ENCODE measurements at regions not wholly inside any gene's neighbourhood (a gene's known extent, or its start where the extent isn't known, plus 50 kb on each side); places are given as distances from the start of the nearest gene placed in this dataset.

DNA sequence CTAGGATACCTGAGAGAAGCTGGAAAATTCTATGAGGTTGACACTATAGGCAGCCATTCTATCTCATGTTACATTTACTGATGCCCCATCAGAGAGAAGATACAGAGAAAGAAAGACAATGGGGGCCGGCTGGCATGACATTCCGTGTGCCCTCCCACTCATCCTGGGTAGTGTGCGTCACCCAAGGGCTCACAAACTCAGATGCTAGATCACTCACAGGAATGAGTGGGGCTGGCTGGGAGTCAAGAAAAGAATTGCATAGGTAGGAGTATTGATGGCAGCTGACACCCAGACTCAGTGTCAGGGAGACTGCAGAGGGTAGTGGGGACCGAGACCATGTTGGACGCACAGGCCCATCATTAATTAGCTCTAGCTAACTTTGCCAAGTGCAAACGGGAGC is 1113.5 kb upstream of the AUTS2 start:
- in situ Hi-C loops (cut with HindIII; ENCODE audit: low pct_unique_long_range_greater_than_20kb, low sequenced_read_pairs): no loop called here
- no peak for TF ChIP-seq JUND (IDR thresholded peaks at IDR 0.05; ENCODE audit: low read depth)
- no peak for DNase-seq (ENCODE audit: low read depth in 1 of 2, low spot score in 1 of 2)

DNA sequence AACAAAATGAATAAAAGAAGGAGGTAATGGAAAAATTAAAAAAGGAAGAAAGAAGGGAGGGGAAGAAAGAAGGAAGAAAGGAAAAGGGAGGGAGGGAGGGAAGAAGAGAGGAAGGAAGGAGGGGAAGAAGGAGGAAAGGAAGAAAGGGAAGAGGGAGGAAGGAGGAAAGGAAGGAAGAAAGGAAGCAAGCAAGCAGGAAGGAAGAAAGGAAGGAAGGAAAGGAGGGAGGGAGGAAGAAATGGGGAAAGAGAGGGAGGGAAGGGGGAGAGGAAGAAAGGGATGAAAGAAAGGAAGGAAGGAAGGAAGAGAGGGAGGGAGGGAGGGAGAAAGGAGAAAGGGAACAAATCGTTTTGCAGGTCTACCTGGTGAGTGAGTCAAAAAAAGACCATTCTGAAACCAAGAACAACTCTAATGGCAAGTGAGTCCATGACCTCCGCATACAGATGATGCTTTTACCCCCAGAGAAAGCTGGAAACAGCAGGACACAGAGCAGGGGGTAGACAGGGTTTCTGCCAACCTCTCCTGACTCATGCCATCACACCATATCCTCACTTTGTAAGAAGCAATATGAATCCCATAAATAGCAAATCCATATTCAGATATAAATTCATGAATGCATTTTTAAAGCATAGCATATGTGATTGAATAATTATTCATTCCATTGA is 1112.9 kb upstream of the AUTS2 start:
- in situ Hi-C loops (cut with HindIII; ENCODE audit: low pct_unique_long_range_greater_than_20kb, low sequenced_read_pairs): no loop called here
- no peak for TF ChIP-seq JUND (IDR thresholded peaks at IDR 0.05; ENCODE audit: low read depth)
- no peak for DNase-seq (ENCODE audit: low read depth in 1 of 2, low spot score in 1 of 2)

DNA sequence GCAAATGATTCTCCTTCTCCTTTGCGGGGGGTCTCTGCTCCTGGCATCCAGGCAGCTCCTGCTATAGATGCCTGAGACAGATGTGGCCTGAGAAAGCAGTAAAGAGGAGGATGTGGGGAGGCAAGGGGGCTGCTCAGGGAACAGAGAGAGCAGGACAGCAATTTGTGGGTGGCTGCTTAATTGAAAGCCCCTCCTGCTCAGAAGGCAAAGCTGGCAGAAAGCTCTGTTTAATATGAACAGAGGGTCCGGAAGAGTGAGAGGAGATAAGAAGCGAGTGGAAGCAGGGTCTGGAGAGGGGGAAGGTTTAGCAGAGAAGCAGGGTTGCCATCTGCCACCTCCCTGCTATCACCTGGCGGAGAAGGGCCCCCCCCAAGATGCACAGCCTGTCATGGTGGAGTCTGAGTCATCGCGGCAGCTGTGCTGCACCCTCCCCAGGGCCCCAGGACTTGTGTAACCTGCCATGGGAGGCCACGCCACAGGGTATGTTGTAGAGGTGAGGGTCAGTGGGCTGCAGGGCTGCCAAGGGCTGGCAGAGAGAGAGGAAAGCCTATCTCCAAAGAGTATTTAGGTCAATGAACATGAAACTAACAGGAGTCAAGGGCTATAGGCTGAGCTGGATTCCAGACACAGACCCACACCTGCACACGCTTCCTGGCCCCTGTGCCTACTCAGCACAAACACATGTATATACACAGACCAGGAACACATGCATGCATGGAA is 1109.8 kb upstream of the AUTS2 start:
- no peak for DNase-seq (ENCODE audit: low read depth in 1 of 2, low spot score in 1 of 2)
- no peak for TF ChIP-seq JUND (IDR thresholded peaks at IDR 0.05; ENCODE audit: low read depth)
- in situ Hi-C loops (cut with HindIII; ENCODE audit: low pct_unique_long_range_greater_than_20kb, low sequenced_read_pairs): no loop called here

DNA sequence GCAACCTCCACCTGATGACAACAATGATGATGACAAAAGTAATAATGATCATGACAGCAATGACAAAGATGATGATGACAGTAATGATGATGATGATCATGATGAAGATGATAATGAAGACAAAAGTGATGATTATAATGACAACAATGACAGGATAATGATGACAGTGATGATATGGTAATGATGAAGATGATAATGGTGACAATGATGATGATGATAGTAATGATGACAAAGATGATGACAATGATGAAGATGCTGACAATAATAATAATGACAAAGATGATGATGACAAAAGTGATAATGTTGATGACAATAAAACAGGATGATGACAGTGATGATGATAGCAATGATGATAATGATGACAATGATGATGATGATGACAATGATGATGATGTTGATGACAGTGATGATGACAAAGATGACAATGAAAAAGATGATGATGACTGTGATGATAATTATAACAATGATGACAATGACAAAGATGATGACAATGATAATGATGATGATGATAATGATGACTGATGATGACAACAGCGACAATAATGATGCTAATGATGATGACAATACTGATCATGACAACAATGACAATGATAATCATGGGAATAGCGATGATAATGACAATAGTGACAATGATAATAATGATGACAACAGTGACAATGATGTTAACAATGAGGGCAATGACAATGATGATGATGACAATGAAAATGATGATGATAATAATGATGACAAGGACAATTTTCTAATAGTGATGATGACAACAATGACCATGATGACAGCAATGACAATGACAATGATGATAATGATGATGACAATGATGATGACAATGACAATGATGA is 1106.5 kb upstream of the AUTS2 start:
- DNase-seq (ENCODE audit: low read depth in 1 of 2, low spot score in 1 of 2): no peak
- in situ Hi-C loops (cut with HindIII; ENCODE audit: low pct_unique_long_range_greater_than_20kb, low sequenced_read_pairs): no loop called here
- TF ChIP-seq JUND (IDR thresholded peaks at IDR 0.05; ENCODE audit: low read depth): no peak

DNA sequence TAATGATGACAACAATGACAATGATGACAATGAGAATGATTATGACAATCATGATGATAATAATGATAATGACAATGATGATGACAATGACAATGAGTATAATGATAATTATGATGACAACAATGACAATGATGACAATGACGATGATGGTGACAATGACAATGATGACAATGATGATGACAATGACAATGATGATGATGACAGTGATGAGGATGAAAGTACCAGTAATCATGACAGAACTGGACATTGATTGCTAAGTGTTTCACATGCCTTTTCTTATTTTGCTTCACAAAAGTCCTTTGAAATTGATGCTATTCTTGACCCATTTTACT is 1106.0 kb upstream of the AUTS2 start:
- TF ChIP-seq JUND (IDR thresholded peaks at IDR 0.05; ENCODE audit: low read depth): no peak
- in situ Hi-C loops (cut with HindIII; ENCODE audit: low pct_unique_long_range_greater_than_20kb, low sequenced_read_pairs): no loop called here
- DNase-seq (ENCODE audit: low read depth in 1 of 2, low spot score in 1 of 2): no peak

DNA sequence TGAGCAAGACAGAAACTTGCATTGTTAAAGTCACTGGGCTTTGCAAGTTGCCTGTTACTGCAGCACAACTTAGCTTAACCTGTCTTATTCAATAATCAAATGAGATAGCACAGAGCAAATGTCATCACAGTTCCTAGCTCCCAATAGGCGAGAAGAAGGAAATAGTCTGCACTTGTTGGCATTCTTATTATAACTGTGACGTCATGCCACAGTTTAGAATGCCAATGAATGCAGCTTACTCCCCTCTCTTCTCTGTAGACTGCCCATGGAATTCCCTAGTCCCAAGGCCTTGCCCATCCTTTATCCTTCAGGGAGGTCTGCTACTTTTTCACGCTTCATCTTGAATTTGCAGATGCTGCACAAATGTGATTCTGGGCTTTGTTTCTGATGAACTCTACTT is 1094.9 kb upstream of the AUTS2 start:
- in situ Hi-C loops (cut with HindIII; ENCODE audit: low pct_unique_long_range_greater_than_20kb, low sequenced_read_pairs): no loop called here
- no peak for TF ChIP-seq JUND (IDR thresholded peaks at IDR 0.05; ENCODE audit: low read depth)
- no peak for DNase-seq (ENCODE audit: low read depth in 1 of 2, low spot score in 1 of 2)

DNA sequence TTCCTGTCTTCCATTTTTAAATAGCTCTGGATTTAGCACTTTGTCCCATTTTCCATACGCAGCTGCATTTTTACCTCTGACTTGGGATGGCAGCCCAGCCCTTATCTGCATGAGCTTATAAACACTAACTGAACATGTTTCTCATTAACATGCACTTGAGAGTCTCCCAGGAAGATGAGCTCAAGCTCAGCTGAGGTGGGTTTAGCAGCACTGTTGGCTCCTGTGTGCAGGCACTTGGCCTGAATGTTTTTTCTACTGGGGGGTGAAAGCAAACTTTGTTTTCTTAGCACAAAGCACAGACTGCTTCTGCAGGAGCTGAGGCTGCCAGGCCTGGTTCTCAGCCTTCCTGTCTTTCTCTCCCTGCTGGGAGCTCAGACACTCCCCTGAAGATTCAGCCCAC is 1093.6 kb upstream of the AUTS2 start:
- DNase-seq (ENCODE audit: low read depth in 1 of 2, low spot score in 1 of 2): no peak
- in situ Hi-C loops (cut with HindIII; ENCODE audit: low pct_unique_long_range_greater_than_20kb, low sequenced_read_pairs): no loop called here
- no peak for TF ChIP-seq JUND (IDR thresholded peaks at IDR 0.05; ENCODE audit: low read depth)

DNA sequence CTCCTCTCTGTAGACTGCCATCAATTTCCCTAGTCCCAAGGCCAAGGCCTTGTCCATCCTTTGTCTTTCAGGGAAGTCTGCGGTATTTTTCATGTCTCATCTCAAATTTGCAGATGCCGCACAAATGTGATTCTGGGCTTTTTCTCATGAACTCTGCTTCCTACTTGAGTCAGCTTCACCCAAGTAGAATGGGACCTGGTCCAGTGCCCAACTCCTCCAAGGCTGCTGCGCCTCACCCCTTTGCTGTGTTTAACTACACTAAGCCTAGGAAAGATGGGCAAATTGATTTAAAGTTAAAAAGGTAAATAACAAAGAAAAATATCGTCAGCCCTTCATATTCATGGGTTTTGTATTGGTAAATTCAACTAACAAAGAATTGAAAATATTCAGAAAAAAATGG is 1092.6 kb upstream of the AUTS2 start:
- no peak for TF ChIP-seq JUND (IDR thresholded peaks at IDR 0.05; ENCODE audit: low read depth)
- DNase-seq (ENCODE audit: low read depth in 1 of 2, low spot score in 1 of 2): no peak
- in situ Hi-C loops (cut with HindIII; ENCODE audit: low pct_unique_long_range_greater_than_20kb, low sequenced_read_pairs): no loop called here

DNA sequence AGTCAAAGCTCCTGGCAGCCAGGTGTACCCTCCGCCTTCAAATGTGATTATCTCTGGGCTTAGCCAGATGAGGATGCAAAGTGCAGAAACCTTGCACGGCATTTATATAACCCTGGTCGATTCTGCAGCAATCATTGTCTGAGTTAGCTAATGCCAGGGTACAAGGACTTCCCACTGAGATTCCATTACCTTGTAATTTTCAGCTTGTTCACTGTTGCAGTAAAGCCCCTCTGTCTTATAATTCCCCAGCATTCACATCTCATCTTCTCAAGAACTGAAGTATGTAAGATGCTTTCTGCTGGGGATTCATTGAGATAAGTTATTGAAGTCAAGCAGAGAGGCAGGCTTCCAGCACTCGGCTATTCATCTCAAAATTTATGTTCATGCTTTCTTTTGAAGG is 1090.6 kb upstream of the AUTS2 start:
- DNase-seq (ENCODE audit: low read depth in 1 of 2, low spot score in 1 of 2): no peak
- in situ Hi-C loops (cut with HindIII; ENCODE audit: low pct_unique_long_range_greater_than_20kb, low sequenced_read_pairs): no loop called here
- no peak for TF ChIP-seq JUND (IDR thresholded peaks at IDR 0.05; ENCODE audit: low read depth)

DNA sequence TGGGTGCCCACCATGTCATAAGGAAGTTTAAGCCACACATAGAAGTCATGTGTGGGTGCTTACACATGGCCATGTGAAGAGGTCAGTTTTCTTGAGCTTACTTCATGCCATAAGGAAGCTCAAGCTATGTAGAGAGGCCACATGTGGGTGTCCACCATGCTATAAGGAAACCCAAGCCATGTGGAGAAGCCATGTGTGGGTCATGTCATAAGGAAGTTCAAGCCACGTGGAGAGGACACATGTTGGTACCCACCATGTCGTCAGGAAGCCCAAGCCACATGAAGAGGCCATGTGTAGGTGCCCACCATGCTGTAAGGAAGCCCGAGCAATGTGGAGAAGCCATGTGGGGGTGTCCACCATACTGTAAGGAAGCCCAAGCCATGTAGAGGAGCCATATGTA is 1089.2 kb upstream of the AUTS2 start:
- no peak for DNase-seq (ENCODE audit: low read depth in 1 of 2, low spot score in 1 of 2)
- in situ Hi-C loops (cut with HindIII; ENCODE audit: low pct_unique_long_range_greater_than_20kb, low sequenced_read_pairs): no loop called here
- no peak for TF ChIP-seq JUND (IDR thresholded peaks at IDR 0.05; ENCODE audit: low read depth)

DNA sequence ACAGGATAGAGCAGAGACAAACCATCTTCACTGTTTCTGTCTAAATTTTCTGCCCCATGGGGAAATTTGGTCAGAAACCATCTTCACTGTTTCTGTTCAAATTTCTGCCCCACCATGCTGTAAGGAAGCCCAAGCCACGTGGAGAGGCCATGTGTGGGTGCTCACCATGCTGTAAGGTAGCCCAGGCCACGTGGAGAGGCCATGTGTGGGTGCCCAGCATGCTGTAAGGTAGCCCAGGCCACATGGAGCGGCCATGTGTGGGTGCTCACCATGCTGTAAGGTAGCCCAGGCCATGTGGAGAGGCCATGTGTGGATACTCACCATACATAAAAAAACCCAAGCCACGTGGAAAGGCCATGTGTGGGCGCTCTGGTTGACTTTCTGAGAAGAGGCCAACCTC is 1088.7 kb upstream of the AUTS2 start:
- in situ Hi-C loops (cut with HindIII; ENCODE audit: low pct_unique_long_range_greater_than_20kb, low sequenced_read_pairs): no loop called here
- no peak for TF ChIP-seq JUND (IDR thresholded peaks at IDR 0.05; ENCODE audit: low read depth)
- DNase-seq (ENCODE audit: low read depth in 1 of 2, low spot score in 1 of 2): no peak

DNA sequence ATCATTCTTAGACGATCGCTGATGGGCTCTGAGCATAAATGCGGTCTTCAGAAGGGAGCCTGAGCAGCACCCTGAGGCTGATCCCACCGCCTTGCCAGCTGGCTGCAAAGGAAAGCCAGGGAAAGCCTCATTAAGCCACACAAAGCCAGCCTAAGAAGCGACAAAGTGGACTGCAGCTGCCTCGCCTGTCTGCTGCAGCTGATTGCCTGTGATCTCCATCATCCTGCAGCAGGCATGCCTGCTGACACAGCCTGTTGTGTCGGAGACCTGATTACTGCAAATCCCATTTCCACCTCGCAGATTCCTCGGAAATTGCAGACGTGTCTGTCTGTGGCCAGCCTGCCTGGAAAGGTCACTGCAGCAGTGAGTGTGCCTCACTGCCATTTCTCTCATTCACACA is 1087.0 kb upstream of the AUTS2 start:
- DNase-seq (ENCODE audit: low read depth in 1 of 2, low spot score in 1 of 2): no peak
- in situ Hi-C loops (cut with HindIII; ENCODE audit: low pct_unique_long_range_greater_than_20kb, low sequenced_read_pairs): no loop called here
- TF ChIP-seq JUND (IDR thresholded peaks at IDR 0.05; ENCODE audit: low read depth): no peak

DNA sequence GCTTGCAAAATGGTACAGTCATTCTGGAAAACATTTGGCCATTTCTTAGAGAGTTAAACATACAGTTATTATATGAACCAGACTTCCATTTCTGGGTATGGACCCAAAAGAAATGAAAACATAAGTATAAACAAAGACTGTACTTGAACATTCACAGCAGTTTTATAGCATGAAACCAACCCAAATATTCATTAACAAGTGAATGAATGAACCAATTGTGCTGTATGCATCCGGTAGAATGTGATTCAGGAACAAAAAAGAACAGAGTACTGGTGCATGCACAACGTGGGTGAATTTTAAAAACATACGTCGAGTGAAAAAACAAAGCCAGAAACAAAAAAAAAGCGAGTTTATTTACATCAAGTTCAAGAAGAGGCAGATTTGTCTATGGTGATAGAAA is 1085.8 kb upstream of the AUTS2 start:
- in situ Hi-C loops (cut with HindIII; ENCODE audit: low pct_unique_long_range_greater_than_20kb, low sequenced_read_pairs): no loop called here

More for the DNA sequence above, 1085.8 kb upstream of the AUTS2 start:
- DNase-seq (ENCODE audit: low read depth in 1 of 2, low spot score in 1 of 2): no peak
- no peak for TF ChIP-seq JUND (IDR thresholded peaks at IDR 0.05; ENCODE audit: low read depth)
